Stimulated activated CD8-positive, alpha-beta memory T cell treated with anti-CD3 and anti-CD28 coated beads, Interleukin-15, amount 100 ng/mL, for 1 hour (primary cell): ENCODE measurements at regions not wholly inside any gene's neighbourhood (a gene's known extent, or its start where the extent isn't known, plus 50 kb on each side); places are given as distances from the start of the nearest gene placed in this dataset.
"Not testable (repeated sequence)": the region's sequence is repeated elsewhere in the genome, so short reads cannot be mapped to it uniquely, and the experiment has no call there.

Source experiments
- DNase-seq: peaks from one replicate; pipeline ENCODE4 v3.0.0-alpha.2; 2020; ENCODE audit warnings: low read depth

DNA sequence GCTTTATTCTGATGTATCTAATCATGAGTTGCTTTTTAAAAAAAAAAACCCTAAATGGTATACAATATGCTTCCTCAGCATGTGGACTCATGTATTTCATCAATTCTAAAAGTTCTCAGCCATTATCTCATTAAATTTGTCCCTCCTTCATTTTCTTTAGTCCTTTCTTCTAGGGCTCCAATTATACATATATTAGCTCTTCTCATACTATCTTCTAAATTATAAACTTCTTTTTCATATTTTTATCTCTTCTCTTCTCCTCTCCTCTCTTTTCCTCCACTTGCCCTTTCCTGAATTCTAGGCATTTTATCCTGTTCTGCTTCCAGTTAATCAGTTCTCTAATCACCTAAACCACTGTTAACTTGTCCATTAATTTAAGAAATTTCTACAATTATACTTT is 55.0 kb upstream of the IL33 start:
- DNase-seq, result no peak

GRCh38 chr9:6153425-6153824 is 62.2 kb upstream of the IL33 start:
- no peak for DNase-seq

DNA sequence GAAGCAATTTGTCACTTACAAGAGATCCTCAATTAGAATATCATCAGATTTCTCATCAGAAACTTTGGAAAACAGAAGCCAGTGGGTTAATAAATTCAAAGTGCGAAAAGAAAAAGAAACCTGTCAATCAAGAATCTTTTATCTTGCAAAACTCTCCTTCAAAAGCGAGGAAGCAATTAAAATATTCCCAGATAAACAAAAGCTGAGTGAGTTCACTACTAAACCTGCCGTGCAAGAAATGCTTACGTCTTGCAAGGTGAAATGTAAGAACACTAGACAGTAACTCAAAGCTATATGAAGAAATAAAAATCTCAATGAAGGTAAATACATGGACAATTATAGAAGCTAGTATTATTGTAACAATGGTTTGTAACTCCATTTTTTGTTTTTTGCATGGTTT is 62.8 kb upstream of the IL33 start:
- DNase-seq, result no peak

DNA sequence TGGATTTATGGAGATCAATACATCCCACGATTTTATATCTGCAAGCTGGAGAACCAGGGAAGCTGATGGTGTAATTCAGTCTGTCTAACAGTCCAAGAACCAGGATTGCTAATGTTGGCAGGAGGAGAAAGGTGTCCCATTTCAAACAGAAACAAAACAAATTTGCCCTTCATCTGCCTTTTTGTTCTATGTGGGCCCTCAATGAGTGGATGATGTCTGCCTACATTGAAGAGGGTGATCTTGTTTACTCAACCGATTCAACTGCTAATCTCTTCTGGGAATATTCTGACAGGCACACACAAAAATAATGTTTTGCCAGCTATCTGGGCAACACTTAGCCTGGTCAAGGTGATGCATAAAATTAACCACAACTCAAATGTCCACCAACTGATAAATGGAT is 65.1 kb upstream of the IL33 start:
- DNase-seq, result no peak

DNA sequence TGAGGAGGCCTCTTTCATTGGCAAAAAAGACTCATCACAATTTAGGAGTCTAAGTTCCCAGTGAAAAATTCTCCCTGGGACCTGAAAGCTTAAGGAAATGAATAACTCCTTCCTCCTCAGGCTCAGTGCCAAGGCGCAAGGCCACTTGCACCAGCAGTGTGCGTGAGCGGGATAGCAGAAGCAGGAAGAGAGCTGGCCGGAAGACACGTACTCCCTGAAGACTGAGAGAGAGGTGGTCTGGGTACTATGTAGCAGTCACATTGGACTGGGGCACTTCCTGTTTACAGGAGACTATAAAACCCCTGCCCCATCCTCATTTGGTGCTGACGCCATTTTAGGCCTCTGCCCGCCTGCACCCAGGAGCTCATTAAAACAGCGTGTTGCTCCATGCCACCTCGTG is 66.3 kb upstream of the IL33 start:
- DNase-seq, result no peak

DNA sequence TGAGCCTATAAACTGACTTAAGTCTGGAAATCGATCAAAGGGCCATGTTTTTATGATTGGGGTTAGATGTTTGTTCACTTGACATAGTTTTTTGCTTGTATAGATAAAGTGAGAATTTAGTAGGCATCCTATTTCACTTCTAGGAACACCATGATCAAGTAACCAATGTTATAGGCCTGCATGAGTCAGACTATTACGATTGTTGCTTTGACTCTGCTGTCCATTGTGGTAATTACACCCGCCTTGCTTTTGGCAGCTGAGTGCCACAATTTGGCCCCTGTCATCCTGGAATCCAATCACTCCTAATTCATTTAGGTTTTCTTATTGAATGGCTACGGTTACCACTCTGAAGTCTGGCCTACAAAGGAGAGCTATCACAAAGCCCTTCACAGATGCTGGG is 67.8 kb upstream of the IL33 start:
- DNase-seq, result no peak

GRCh38 chr9:6144947-6145346 is 70.7 kb upstream of the IL33 start:
- DNase-seq, result no peak

DNA sequence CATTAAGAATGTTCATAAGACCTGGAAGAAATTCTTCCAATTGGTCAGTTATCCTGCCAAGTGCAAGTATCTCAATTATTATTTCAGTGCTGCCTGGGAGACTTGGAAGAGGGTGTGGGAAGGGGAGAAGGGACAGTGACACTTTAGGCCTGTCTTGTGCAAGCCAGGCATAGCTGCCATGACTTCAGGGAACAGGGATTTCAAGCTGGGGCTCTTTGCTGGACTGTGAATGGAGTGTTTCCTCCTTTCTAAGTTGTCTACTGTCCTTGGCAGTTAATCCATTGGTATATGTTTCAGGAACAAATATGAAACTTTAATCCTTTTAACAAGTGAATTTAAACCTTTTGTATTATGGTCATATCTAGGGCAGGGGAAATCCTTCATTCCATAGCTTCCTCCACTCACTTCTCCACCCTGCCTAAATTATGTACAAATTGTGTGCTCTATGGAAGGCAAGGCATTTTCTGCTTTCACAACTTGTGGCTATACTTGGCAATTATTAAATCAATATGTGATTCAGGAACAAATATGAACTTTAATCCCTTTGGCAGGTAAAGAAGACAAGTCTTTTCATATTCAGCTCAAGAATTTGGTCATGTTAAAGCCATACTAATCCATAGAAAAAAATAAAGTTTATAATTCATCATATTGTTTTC is 72.7 kb upstream of the IL33 start:
- DNase-seq, result no peak

GRCh38 chr9:6135780-6136179 is 79.8 kb upstream of the IL33 start:
- DNase-seq, result not testable (repeated sequence)

GRCh38 chr9:6134661-6135180 is 80.9 kb upstream of the IL33 start:
- DNase-seq, result no peak

DNA sequence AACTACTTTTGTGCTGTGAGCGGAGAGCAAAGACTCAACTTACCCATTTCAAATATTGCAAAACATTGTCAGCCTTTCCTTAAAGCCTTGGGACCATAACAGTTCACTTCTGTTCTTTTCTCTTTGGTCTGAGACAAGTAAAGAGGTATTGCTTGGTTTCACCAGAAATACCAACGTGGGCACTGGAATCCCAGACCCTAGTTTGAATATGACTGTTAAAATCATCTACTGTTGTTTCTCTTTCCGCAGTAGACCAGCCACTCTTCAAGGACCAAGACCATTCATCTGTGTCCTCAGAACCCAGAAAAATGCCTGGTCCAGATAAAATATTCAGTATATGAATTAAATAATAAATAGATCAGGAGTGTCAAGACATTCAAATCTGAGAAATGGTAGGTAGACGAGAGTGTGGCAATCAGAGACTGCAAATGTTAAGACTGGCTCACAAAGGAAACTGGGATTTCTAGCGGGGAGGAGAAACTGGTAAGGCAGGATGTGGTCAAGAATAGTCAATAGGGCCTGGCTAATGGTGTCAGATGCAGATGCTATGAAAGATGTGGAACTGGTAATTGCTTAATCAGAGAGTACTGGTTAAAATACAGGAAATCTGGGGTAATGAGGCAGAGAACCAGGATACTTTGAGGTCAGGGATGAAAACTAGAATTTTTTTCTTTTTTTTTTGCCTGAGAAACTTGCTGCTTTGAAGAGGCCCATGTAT is 82.1 kb upstream of the IL33 start:
- DNase-seq, result no peak

DNA sequence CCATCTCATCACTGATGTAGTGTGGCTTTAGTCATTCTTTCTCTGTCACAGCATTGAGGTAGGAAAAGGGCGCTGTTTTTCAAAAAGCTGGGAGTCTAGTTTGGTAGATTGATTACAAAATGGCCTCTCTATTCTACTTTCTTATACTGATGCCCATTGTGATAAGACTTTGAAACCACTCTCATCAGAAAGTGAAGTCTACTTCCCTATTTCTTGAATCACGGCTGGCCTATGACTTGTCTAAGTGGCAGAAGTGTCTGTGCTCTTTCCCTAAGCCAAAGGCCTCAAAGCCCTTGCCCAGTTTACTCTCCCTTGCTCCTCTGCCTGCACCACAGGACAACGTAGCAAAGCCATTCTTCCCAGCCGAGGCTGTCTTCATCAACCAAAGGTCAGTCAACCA is 83.0 kb upstream of the IL33 start:
- no peak for DNase-seq

DNA sequence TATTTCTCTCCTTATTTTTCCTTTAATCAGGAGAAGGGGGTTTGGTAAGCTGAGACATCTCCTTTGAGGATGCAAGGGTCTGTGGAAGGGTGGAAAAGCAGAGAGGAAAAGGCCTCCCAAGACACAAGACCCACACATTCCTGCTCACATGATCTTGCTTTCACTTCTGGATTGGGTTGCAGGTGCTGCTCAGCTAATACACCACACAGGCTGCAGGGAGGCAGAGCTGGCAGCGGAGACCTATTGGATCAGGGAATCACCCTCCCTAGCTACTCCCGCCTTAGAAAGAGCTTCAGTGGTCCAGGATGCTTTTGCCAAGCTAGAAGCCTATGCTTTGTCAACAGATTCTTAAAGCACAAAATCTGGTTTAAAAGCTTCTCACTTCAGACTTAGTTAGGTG is 87.6 kb upstream of the IL33 start:
- no peak for DNase-seq

DNA sequence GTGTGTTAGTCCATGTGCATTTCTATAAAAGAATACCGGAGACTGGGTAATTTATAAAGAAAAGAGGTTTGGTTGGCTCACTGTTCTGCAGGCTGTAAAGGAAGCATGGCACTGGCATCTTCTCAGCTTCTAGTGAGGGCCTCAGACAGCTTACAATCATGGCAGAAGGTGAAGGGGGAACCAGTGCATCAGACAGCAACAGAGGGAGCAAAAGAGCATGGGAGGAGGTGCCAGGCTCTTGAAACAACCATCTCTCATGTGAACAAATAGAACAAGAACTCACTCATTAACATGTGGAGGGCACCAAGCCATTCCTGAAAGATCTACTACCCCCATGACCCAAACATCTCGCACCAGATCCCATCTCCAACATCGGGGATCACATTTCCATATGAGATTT is 89.2 kb upstream of the IL33 start:
- DNase-seq, result no peak

- no peak for DNase-seq
Measured at GRCh38 chr9:6123416-6123815, 92.2 kb upstream of the IL33 start.

DNA sequence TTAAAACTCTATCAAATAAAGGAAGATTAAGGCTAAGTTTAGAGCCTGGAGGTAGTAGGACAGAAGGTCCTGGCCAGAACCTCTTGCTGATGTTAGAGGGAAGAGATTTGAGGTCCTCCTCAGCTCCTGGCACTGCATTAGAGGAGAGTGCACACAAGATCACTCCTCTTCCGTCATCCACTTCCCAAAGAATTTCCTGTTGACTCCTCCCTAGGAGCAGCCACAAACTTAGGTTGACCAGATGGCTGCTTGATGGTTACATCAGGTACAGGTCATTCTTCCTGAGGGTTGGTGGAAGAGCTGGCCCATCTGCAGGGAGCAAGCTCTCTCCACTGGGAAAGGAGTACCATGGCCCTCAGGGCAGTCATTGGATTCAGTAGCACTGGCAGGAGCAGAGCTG is 93.9 kb upstream of the IL33 start:
- no peak for DNase-seq

DNA sequence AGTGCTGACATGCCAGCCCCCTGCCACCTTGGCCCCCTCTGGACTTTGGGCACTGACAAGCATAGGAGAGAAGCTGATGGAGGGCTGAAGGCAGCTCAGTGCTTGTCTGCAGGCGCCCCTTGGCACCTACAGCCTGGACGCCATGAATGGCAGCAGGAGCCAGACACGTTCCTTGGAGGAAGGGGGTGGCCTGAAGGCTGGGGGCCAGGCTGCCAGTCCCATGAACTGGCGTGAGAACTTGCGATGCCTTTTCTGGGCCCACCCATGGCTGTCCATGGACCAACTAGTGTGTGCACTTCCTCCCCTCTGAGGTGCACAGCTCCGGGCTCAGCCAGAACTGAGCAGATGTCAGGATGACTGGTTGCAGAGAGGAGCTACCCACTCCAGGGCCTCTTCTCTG is 99.0 kb upstream of the RANBP6 start:
- DNase-seq, result no peak

- DNase-seq, result no peak
Measured at GRCh38 chr9:6113819-6114218, 98.4 kb upstream of the RANBP6 start.

DNA sequence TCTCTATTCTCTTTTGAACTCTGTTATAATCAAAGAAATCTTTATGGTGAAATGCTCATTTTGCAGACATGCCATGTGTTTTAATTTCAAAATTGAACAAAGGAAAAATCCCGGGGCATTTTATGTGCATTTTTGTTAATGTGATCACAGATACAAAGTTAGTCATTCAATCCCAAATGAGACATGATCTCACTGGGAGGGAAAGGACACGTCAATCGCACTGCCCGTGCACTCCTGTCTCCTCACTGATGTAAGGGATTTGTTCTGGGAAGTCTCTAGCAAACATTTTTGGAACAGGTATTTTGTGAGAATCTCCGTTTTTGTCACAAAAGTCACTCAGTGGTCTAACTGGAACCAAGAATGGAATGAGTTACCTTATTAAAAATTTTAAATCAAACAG is 97.9 kb upstream of the RANBP6 start:
- DNase-seq, result no peak

DNA sequence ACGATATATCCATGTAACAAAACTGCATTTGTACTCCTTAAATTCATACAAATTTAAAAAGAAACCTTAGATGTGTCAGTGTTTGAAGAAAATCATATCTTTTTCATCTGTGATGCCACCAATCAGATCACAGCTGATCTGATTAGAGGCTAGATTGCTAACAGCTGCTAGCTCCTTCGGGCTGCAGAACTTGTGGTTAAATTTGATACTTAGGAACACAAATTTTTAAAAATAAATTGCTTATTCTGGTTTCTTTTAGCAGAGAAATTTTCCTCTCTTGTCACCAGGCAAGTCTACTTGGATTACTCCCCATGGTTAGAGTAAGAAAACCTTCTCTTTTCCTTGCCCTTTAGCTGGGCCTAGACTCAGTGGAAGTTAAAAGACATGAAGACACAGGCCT is 94.6 kb upstream of the RANBP6 start:
- DNase-seq, result no peak

- no peak for DNase-seq
Measured at GRCh38 chr9:6109571-6109970, 94.1 kb upstream of the RANBP6 start.

DNA sequence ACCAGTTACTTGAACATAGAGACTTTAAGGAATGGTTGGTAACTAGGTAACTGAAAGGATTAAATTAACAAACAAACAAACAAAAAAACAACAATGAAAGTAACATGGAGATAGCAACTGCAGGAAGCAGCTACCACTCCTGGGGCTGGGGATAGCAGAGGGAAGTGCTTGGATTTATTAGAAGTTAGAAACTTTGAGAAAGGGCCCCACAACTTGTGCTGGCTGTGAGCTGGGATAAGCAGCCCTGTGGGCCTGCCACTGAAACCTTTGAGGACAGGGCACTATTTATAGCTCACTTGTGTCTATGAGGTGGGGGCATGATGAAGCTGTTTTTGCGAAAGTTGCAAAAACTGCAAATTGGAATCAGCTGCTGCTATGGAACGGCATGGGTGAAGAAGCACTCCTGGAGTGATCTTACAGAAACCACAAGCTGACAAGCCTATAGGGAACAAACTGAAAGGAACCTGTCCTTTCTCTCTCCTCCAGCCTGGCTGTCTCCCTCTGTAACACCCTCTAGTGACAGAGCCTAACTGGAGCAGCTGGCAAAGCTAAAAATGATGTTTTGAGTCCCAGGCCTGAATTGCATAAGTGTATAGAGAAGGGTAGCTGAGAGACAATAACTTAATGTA is 91.4 kb upstream of the RANBP6 start:
- no peak for DNase-seq

DNA sequence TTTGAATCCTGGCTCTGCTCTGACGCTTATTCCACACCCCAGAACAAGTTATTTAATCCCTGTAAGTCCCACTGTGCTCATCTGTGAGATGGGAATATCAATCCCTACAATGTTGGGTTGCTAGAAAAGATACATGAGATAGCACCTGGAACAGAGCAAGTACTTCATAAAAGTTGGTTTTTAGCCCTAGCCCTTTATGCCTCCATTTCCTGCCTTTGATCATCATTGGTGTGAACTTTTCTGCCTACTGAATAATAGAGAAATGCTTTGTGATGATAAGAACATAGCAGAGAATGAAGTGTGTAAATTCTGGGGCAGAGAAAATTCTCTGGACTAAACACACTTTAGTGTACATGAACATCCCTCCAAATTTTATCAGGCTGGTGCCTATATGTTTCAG is 90.3 kb upstream of the RANBP6 start:
- DNase-seq, result no peak
